PC-3 (cell line): ENCODE measurements at regions not wholly inside any gene's neighbourhood (a gene's known extent, or its start where the extent isn't known, plus 50 kb on each side); places are given as distances from the start of the nearest gene placed in this dataset.

ENCODE experiments used
- ATAC-seq: fragments of 200-7000 bp; cut with Tn5 transposase; 2 replicates; pipeline ENCODE4 v1.9.1; 2020; ENCODE audit warnings: mild to moderate bottlenecking, moderate library complexity
- BruUV-seq: library from RNA; stranded (reverse); fragments of 400-500 nt; replicated peaks from 2 replicates; lab custom pipeline; 2021; lab: Mats Ljungman, UMichigan
- CTCF ChIA-PET: fragments of 300-600 bp; sonication (Branson Sonifier 250); formaldehyde crosslinking; loops from one replicate; lab custom pipeline; 2022; ENCODE audit warnings: antibody characterized with exemption; lab: Charles Lee
- POLR2A ChIA-PET: fragments of 300-600 bp; sonication (Branson Sonifier 250); formaldehyde crosslinking; loops from one replicate; lab custom pipeline; 2022; ENCODE audit warnings: antibody characterized with exemption; ENCODE audit not compliant: unreplicated experiment; lab: Charles Lee
- DNase-seq: peaks from one replicate; pipeline ENCODE4 v3.0.0-alpha.2; 2015
- H2AFZ ChIP-seq: fragments of 300-600 bp; sonication (generic); 2 replicates; pipeline ENCODE4 v1.6.0; 2016; ENCODE audit warnings: antibody characterized with exemption, low read length
- H3F3A ChIP-seq: fragments of 300-600 bp; sonication (generic); one replicate; pipeline ENCODE4 v1.6.0; 2017; ENCODE audit warnings: antibody characterized with exemption, low read length, control low read depth, mild to moderate bottlenecking; ENCODE audit not compliant: unreplicated experiment
- H3K27ac ChIP-seq: fragments of 300-600 bp; sonication (generic); 2 replicates; pipeline ENCODE4 v1.5.1; 2016; ENCODE audit warnings: mild to moderate bottlenecking, low read length
- H3K27me3 ChIP-seq: fragments of 300-600 bp; sonication (generic); 2 replicates; pipeline ENCODE4 v1.6.1; 2016; ENCODE audit warnings: low read length, mixed read lengths
- H3K36me3 ChIP-seq: fragments of 300-600 bp; sonication (generic); 2 replicates; pipeline ENCODE4 v1.6.1; 2016; ENCODE audit warnings: low read depth, mixed run types, low read length, mixed read lengths
- H3K4me1 ChIP-seq: fragments of 300-600 bp; sonication (generic); 2 replicates; pipeline ENCODE4 v1.5.1; 2016; ENCODE audit warnings: low read length; ENCODE audit not compliant: insufficient read depth
- H3K4me2 ChIP-seq: fragments of 300-600 bp; sonication (generic); 2 replicates; pipeline ENCODE4 v1.6.0; 2016; ENCODE audit warnings: low read length
- H3K4me3 ChIP-seq: fragments of 300-600 bp; sonication (generic); 2 replicates; pipeline ENCODE4 v1.5.1; 2016; ENCODE audit warnings: mild to moderate bottlenecking, low read length, mixed read lengths
- H3K79me2 ChIP-seq: fragments of 300-600 bp; sonication (generic); 2 replicates; pipeline ENCODE4 v1.6.1; 2017; ENCODE audit warnings: low read length, mixed read lengths
- H3K9ac ChIP-seq: fragments of 300-600 bp; sonication (generic); 2 replicates; pipeline ENCODE4 v1.6.0; 2016; ENCODE audit warnings: mild to moderate bottlenecking, low read length
- H3K9me2 ChIP-seq: fragments of 300-600 bp; sonication (generic); replicated peaks from 2 replicates; pipeline ENCODE4 v1.6.1; 2016; ENCODE audit warnings: mixed run types, low read length, mixed read lengths
- H3K9me3 ChIP-seq: fragments of 300-600 bp; sonication (generic); 2 replicates; pipeline ENCODE4 v1.6.1; 2016; ENCODE audit warnings: low read length, mixed read lengths
- H4K20me1 ChIP-seq: fragments of 300-600 bp; sonication (generic); 2 replicates; pipeline ENCODE4 v1.6.1; 2016; ENCODE audit warnings: low read length, mixed read lengths
- CTCF ChIP-seq: fragments of 300-600 bp; sonication (generic); conservative IDR thresholded peaks from 2 replicates; pipeline ENCODE4 v1.5.1; 2017; ENCODE audit warnings: antibody characterized with exemption, low read depth, mild to moderate bottlenecking, low read length
- EZH2 ChIP-seq: fragments of 300-600 bp; sonication (generic); IDR thresholded peaks from one replicate; pipeline ENCODE4 v1.6.1; 2017; ENCODE audit warnings: antibody characterized with exemption, mild to moderate bottlenecking, low read length; ENCODE audit not compliant: unreplicated experiment
- EZH2phosphoT487 ChIP-seq: fragments of 300-600 bp; sonication (generic); IDR thresholded peaks from 2 replicates; pipeline ENCODE4 v1.6.1; 2018; ENCODE audit warnings: mild to moderate bottlenecking, antibody characterized with exemption, low read length, borderline replicate concordance
- intact Hi-C: fragments of 100-400 bp; cut with micrococcal nuclease; formaldehyde crosslinking; loops from 2 replicates; pipeline ENCODE4 v1.9.0; 2023

GRCh38 chr4:37132975-37133360 lies 111.6 kb upstream of the NWD2 start:
- TF ChIP-seq EZH2 (no peak), CTCF (no peak), EZH2phosphoT487 (no peak)
- POLR2A ChIA-PET, result no interaction called here
- Histone ChIP-seq H3K9me2 (no peaks in the 10 kb centered on the region), H3K27me3 (no peaks in the 10 kb centered on the region), H2AFZ (no peak overlapping the region), H4K20me1 (no peaks in the 10 kb centered on the region), H3K9me3 (no peaks in the 10 kb centered on the region), H3K4me2 (no peak overlapping the region), H3F3A (no peaks in the 10 kb centered on the region), H3K36me3 (no peaks in the 10 kb centered on the region), H3K4me3 (no peak overlapping the region), H3K27ac (no peak overlapping the region), H3K4me1 (no peaks in the 10 kb centered on the region), H3K9ac (no peak overlapping the region), H3K79me2 (no peaks in the 10 kb centered on the region)
- CTCF ChIA-PET, result no interaction called here
- BruUV-seq, result no TSS peak
- intact Hi-C loops, result no loop called here
- ATAC-seq, result no peak
- no peak for DNase-seq

GRCh38 chr4:37138019-37138653 lies 106.4 kb upstream of the NWD2 start:
- no peaks in the 10 kb centered on the region for H3K27me3 ChIP-seq
- no peaks in the 10 kb centered on the region for H3K4me1 ChIP-seq
- ChIA-PET POLR2A (no interaction called here), CTCF (no interaction called here)
- no peak for ATAC-seq
- DNase-seq, result no peak
- TF ChIP-seq CTCF (no peak), EZH2phosphoT487 (no peak), EZH2 (no peak)
- no peak overlapping the region for H3K4me3 ChIP-seq
- no peaks in the 10 kb centered on the region for H3K36me3 ChIP-seq
- no peak overlapping the region for H3K9ac ChIP-seq
- intact Hi-C loops, result no loop called here
- H3K4me2 ChIP-seq, result no peak overlapping the region
- no peak overlapping the region for H2AFZ ChIP-seq
- no peaks in the 10 kb centered on the region for H3K9me2 ChIP-seq
- BruUV-seq, result no TSS peak
- no peak overlapping the region for H3K27ac ChIP-seq
- H4K20me1 ChIP-seq, result no peaks in the 10 kb centered on the region
- H3K9me3 ChIP-seq, result no peaks in the 10 kb centered on the region
- H3F3A ChIP-seq, result no peaks in the 10 kb centered on the region
- no peaks in the 10 kb centered on the region for H3K79me2 ChIP-seq

GRCh38 chr4:37138789-37139188 lies 105.8 kb upstream of the NWD2 start:
- ChIA-PET CTCF (no interaction called here), POLR2A (no interaction called here)
- Histone ChIP-seq H2AFZ (no peak overlapping the region), H3F3A (no peaks in the 10 kb centered on the region), H3K4me3 (no peak overlapping the region), H3K9me3 (no peaks in the 10 kb centered on the region), H4K20me1 (no peaks in the 10 kb centered on the region), H3K27ac (no peak overlapping the region), H3K36me3 (no peaks in the 10 kb centered on the region), H3K9ac (no peak overlapping the region), H3K4me1 (no peaks in the 10 kb centered on the region), H3K79me2 (no peaks in the 10 kb centered on the region), H3K27me3 (no peaks in the 10 kb centered on the region), H3K9me2 (no peaks in the 10 kb centered on the region), H3K4me2 (no peak overlapping the region)
- DNase-seq, result no peak
- intact Hi-C loops, result no loop called here
- no TSS peak for BruUV-seq
- TF ChIP-seq EZH2 (no peak), CTCF (no peak), EZH2phosphoT487 (no peak)
- no peak for ATAC-seq
